Mesothelial cell of epicardium (in vitro differentiated cells): ENCODE measurements at regions not wholly inside any gene's neighbourhood (a gene's known extent, or its start where the extent isn't known, plus 50 kb on each side); places are given as distances from the start of the nearest gene placed in this dataset.

Experiments used
- DNase-seq, 2 experiments: peaks; one replicate each; pipeline ENCODE4 v3.0.0; 2021; ENCODE audit warnings: low spot score in 2 of 2; ENCODE audit not compliant: unreplicated experiment in 2 of 2
- H3K27ac Mint-ChIP-seq: 2 replicates; pipeline ENCODE4 v1.8.0; 2021; ENCODE audit warnings: mixed read lengths
- H3K27me3 Mint-ChIP-seq: 2 replicates; pipeline ENCODE4 v1.8.0; 2021; ENCODE audit warnings: low read depth, mixed read lengths
- H3K36me3 Mint-ChIP-seq: 2 replicates; pipeline ENCODE4 v1.8.0; 2021; ENCODE audit warnings: mixed read lengths
- H3K4me1 Mint-ChIP-seq: 2 replicates; pipeline ENCODE4 v1.8.0; 2021; ENCODE audit warnings: mixed read lengths
- H3K4me3 Mint-ChIP-seq: 2 replicates; pipeline ENCODE4 v1.8.0; 2021; ENCODE audit warnings: mild to moderate bottlenecking, moderate library complexity, mixed read lengths
- H3K9me3 Mint-ChIP-seq: 2 replicates; pipeline ENCODE4 v1.8.0; 2021; ENCODE audit warnings: mixed read lengths
- CTCF ChIP-seq: fragments of 200-600 bp; sonication (generic); IDR thresholded peaks from one replicate; pipeline ENCODE4 v1.5.0; 2021; ENCODE audit warnings: antibody characterized with exemption; ENCODE audit not compliant: unreplicated experiment

- Mint-ChIP-seq H3K4me3 (no peak overlapping the region), H3K9me3 (peaks cover 17% of the 10 kb centered on the region), H3K27me3 (peaks cover 74% of the 10 kb centered on the region), H3K36me3 (no peaks in the 10 kb centered on the region), H3K27ac (no peak overlapping the region), H3K4me1 (no peaks in the 10 kb centered on the region)
- TF ChIP-seq CTCF: no peak
- no peak for DNase-seq
Measured at GRCh38 chr6:165862813-165863212, 199.8 kb upstream of the PDE10A start.

- DNase-seq: no peak
- Mint-ChIP-seq H3K27me3 (peaks cover 81% of the 10 kb centered on the region), H3K4me3 (no peak overlapping the region), H3K27ac (no peak overlapping the region), H3K4me1 (no peaks in the 10 kb centered on the region), H3K9me3 (peaks cover 1% of the 10 kb centered on the region), H3K36me3 (no peaks in the 10 kb centered on the region)
- no peak for TF ChIP-seq CTCF
Measured at GRCh38 chr6:165861226-165861625, 198.2 kb upstream of the PDE10A start.

GRCh38 chr6:165858586-165858985 is 195.5 kb upstream of the PDE10A start:
- H3K4me3 Mint-ChIP-seq: no peak overlapping the region
- H3K4me1 Mint-ChIP-seq: no peaks in the 10 kb centered on the region
- no peak overlapping the region for H3K27ac Mint-ChIP-seq
- H3K9me3 Mint-ChIP-seq: no peaks in the 10 kb centered on the region
- no peaks in the 10 kb centered on the region for H3K36me3 Mint-ChIP-seq
- no peak for DNase-seq
- no peak for TF ChIP-seq CTCF
- H3K27me3 Mint-ChIP-seq: peaks cover 87% of the 10 kb centered on the region

- Mint-ChIP-seq H3K36me3 (no peaks in the 10 kb centered on the region), H3K27me3 (peaks cover 90% of the 10 kb centered on the region), H3K4me1 (no peaks in the 10 kb centered on the region), H3K4me3 (no peak overlapping the region), H3K27ac (no peak overlapping the region), H3K9me3 (no peaks in the 10 kb centered on the region)
- TF ChIP-seq CTCF: no peak
- DNase-seq: no peak
Measured at GRCh38 chr6:165855856-165856255, 192.8 kb upstream of the PDE10A start.

- TF ChIP-seq CTCF: no peak
- Mint-ChIP-seq H3K9me3 (no peaks in the 10 kb centered on the region), H3K4me3 (no peak overlapping the region), H3K27ac (no peak overlapping the region), H3K4me1 (peaks cover 2% of the 10 kb centered on the region), H3K27me3 (peaks cover 88% of the 10 kb centered on the region), H3K36me3 (no peaks in the 10 kb centered on the region)
- no peak for DNase-seq
Measured at GRCh38 chr6:165854863-165855593, 192.0 kb upstream of the PDE10A start.
